ENCODE measurements at regions not wholly inside any gene's neighbourhood (a gene's known extent, or its start where the extent isn't known, plus 50 kb on each side); places are given as distances from the start of the nearest gene placed in this dataset.

GRCh38 chr11:45337583-45338360, 51.6 kb upstream of the SYT13 start:
- TF ChIP-seq TAF1 (CRISPR knock-in tag; IDR thresholded peaks at IDR 0.05) (no peak), YY1 (IDR thresholded peaks at IDR 0.05; ENCODE audit: insufficient read depth, insufficient replicate concordance, low read depth, low read length) (no peak), MLXIP (CRISPR knock-in tag; IDR thresholded peaks at IDR 0.05; ENCODE audit: borderline replicate concordance) (no peak), REPIN1 (CRISPR knock-in tag; IDR thresholded peaks at IDR 0.05; ENCODE audit: borderline replicate concordance, low read depth) (no peak), ZNF513 (CRISPR knock-in tag; conservative IDR thresholded peaks at IDR 0.05) (no peak), PPARG (CRISPR knock-in tag; conservative IDR thresholded peaks at IDR 0.05) (no peak), ETV5 (CRISPR knock-in tag; IDR thresholded peaks at IDR 0.05; ENCODE audit: borderline replicate concordance) (no peak), KDM6A (CRISPR knock-in tag; IDR thresholded peaks at IDR 0.05; ENCODE audit: low read depth) (no peak), KDM5B (CRISPR knock-in tag; IDR thresholded peaks at IDR 0.05; ENCODE audit: borderline replicate concordance) (no peak), SKIL (CRISPR knock-in tag; IDR thresholded peaks at IDR 0.05; ENCODE audit: borderline replicate concordance) (no peak), ZNF543 (CRISPR knock-in tag; IDR thresholded peaks at IDR 0.05) (no peak), CTCF (CRISPR knock-in tag; IDR thresholded peaks at IDR 0.05) (no peak), KAT8 (CRISPR knock-in tag; IDR thresholded peaks at IDR 0.05) (no peak), POLR2AphosphoS5 (IDR thresholded peaks at IDR 0.05; ENCODE audit: low read depth, low read length) (no peak)
